ENCODE measurements at regions not wholly inside any gene's neighbourhood (a gene's known extent, or its start where the extent isn't known, plus 50 kb on each side); places are given as distances from the start of the nearest gene placed in this dataset.
A peak's percentile ranks its signal among the peaks of the same experiment; 100 is the strongest.

DNA sequence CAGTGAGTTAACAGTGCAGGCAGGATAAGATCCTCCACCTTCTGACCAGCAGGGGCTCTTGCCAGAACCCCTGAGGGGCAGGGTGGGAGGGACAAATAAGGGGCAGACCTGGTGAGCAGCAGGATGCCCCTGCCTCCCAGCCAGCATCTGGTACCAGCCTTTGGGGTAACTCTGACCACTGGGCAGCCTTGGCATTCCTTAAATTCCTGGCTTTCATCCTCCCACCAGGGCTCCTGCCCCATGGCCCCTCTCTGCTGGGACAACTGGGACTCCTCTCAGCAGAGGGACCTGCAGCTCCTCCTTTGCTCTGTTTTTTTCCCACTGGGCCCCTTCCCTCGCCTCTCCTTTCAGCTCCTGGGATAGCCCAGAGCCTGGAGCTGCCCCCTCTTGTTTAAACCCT is 98.0 kb upstream of the CD82 start:
- H3K4me3 ChIP-seq (ENCODE audit: insufficient read length, low read depth): no peak overlapping the region
- peak overlapping the region; percentile 2 for H3K9ac ChIP-seq (ENCODE audit: insufficient read length, low read depth)
- H3K9me3 ChIP-seq (ENCODE audit: insufficient read depth, low read length): peaks cover 22% of the 10 kb centered on the region
- H3K4me1 ChIP-seq (ENCODE audit: insufficient read depth, insufficient read length): peaks cover 9% of the 10 kb centered on the region
- H3K27me3 ChIP-seq (ENCODE audit: insufficient read depth, insufficient read length): no peaks in the 10 kb centered on the region
- no peaks in the 10 kb centered on the region for H3K36me3 ChIP-seq (ENCODE audit: insufficient read depth, insufficient read length, low read length)
- DNase-seq (ENCODE audit: low read depth, low spot score): no peak
- TF ChIP-seq ZNF274 (IDR thresholded peaks at IDR 0.05; ENCODE audit: low read depth, low read length): no peak

DNA sequence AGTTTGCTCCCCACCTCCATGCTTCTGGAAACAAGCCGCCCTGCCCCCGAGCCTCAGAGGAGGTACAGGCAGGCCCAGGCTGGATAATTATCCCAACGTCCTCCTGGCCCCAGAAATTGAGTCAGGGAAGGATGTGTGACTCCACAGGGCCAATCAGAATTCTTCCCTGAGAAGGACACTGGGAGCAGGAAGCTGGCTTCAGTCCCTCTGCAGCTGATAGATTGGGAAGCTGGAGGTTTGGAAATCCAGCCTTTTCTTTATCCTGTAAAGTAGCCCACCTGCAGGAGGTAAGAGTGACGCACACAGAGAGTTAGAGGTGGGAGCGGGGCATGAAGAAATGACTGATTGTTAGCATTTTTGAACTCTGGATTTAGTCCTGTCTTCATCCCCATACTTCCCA is 97.5 kb upstream of the CD82 start:
- H3K9me3 ChIP-seq (ENCODE audit: insufficient read depth, low read length): peaks cover 22% of the 10 kb centered on the region
- no peaks in the 10 kb centered on the region for H3K27me3 ChIP-seq (ENCODE audit: insufficient read depth, insufficient read length)
- no peaks in the 10 kb centered on the region for H3K36me3 ChIP-seq (ENCODE audit: insufficient read depth, insufficient read length, low read length)
- H3K4me3 ChIP-seq (ENCODE audit: insufficient read length, low read depth): no peak overlapping the region
- peak overlapping the region; percentile 2 for H3K9ac ChIP-seq (ENCODE audit: insufficient read length, low read depth)
- peaks cover 9% of the 10 kb centered on the region for H3K4me1 ChIP-seq (ENCODE audit: insufficient read depth, insufficient read length)
- TF ChIP-seq YY1 (IDR thresholded peaks at IDR 0.05; ENCODE audit: insufficient read depth, insufficient read length) (no peak), SUZ12 (IDR thresholded peaks at IDR 0.05; ENCODE audit: extremely low read depth, insufficient read depth, insufficient read length) (no peak), ZNF274 (IDR thresholded peaks at IDR 0.05; ENCODE audit: low read depth, low read length) (no peak)
- DNase-seq (ENCODE audit: low read depth, low spot score): no peak

DNA sequence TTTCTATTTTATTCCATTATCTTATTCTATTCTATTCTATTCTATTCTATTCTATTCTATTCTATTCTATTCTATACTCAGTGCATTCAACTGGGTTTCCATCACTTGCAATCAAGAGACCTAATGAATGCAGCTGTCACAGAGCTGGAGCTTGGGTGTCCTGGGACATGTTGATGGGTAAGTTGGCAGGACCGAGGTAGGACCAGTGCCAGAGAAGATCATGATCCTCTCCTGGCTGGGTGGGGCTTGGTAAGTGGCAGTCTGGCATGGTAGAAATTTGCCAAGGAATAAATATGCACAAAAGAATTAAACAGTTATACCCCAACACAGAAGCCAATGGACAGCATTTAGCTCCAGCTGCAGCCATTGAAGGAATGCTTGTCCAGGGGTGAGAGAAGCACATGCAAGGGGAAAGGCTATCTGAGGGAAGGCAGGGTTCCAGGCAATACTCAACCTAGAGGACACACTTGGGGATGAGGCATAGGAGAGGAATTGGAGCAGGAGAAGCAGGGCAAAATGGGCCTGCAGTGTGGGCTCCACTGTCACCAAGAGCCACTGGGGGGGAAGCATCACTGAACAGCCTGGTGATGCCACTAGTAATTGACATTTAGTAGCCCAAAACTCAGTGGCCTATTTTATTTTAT is 97.0 kb upstream of the CD82 start:
- Histone ChIP-seq H3K9ac (ENCODE audit: insufficient read length, low read depth) (no peak overlapping the region), H3K4me3 (ENCODE audit: insufficient read length, low read depth) (no peak overlapping the region), H3K27me3 (ENCODE audit: insufficient read depth, insufficient read length) (no peaks in the 10 kb centered on the region), H3K36me3 (ENCODE audit: insufficient read depth, insufficient read length, low read length) (no peaks in the 10 kb centered on the region), H3K4me1 (ENCODE audit: insufficient read depth, insufficient read length) (peaks cover 9% of the 10 kb centered on the region), H3K9me3 (ENCODE audit: insufficient read depth, low read length) (peaks cover 21% of the 10 kb centered on the region)
- no peak for TF ChIP-seq YY1 (IDR thresholded peaks at IDR 0.05; ENCODE audit: insufficient read depth, insufficient read length)
- TF ChIP-seq SUZ12 (IDR thresholded peaks at IDR 0.05; ENCODE audit: extremely low read depth, insufficient read depth, insufficient read length): no peak
- TF ChIP-seq ZNF274 (IDR thresholded peaks at IDR 0.05; ENCODE audit: low read depth, low read length): no peak
- no peak for DNase-seq (ENCODE audit: low read depth, low spot score)

DNA sequence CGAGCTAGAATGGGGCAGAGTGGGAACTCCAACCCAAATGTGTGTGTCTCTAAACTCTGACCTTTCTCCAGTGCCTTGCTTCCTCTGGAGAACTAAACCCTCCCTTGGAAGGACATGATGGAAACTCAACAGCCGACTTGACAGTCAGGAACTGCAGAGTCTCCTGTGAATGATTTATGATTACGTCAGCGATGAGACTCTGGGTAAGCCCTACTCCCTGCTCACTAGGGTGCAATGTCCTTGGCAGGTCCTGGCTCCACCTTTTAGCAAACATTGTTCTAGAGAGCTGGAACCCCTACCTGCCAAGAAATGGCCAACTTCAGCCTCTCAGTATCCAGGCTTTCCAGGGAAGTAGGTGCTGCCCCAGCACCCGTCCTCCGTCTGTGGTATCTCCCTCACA is 96.1 kb upstream of the CD82 start:
- no peak for DNase-seq (ENCODE audit: low read depth, low spot score)
- Histone ChIP-seq H3K9me3 (ENCODE audit: insufficient read depth, low read length) (peaks cover 12% of the 10 kb centered on the region), H3K4me3 (ENCODE audit: insufficient read length, low read depth) (no peak overlapping the region), H3K27me3 (ENCODE audit: insufficient read depth, insufficient read length) (no peaks in the 10 kb centered on the region), H3K9ac (ENCODE audit: insufficient read length, low read depth) (no peak overlapping the region), H3K4me1 (ENCODE audit: insufficient read depth, insufficient read length) (peaks cover 9% of the 10 kb centered on the region), H3K36me3 (ENCODE audit: insufficient read depth, insufficient read length, low read length) (no peaks in the 10 kb centered on the region)
- TF ChIP-seq YY1 (IDR thresholded peaks at IDR 0.05; ENCODE audit: insufficient read depth, insufficient read length) (no peak), SUZ12 (IDR thresholded peaks at IDR 0.05; ENCODE audit: extremely low read depth, insufficient read depth, insufficient read length) (no peak), ZNF274 (IDR thresholded peaks at IDR 0.05; ENCODE audit: low read depth, low read length) (no peak)

DNA sequence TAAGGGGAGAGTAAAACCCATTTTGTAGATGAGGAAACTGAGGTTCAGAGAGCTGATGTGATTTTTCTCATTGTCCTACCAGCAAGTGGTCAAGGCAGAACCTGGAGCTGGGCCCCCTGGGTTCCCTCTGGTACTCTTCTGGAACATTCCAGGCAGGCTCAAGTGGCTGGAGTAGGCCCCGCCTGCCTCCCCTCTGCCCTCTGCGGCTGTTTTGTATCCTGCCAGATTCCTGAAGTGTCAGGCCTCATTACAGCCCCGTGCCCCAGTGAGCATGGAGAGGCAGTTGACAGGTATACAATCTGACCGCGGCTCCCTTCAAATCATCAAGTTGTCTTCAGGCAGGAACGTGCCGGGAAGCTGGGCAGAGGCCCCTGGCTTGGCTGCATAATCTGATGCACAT is 94.6 kb upstream of the CD82 start:
- H3K27me3 ChIP-seq (ENCODE audit: insufficient read depth, insufficient read length): no peaks in the 10 kb centered on the region
- no peak for DNase-seq (ENCODE audit: low read depth, low spot score)
- no peak overlapping the region for H3K9ac ChIP-seq (ENCODE audit: insufficient read length, low read depth)
- H3K4me3 ChIP-seq (ENCODE audit: insufficient read length, low read depth): no peak overlapping the region
- 0 out of 2 replicates have a peak, but pooled peaks cover under 1% of the 10 kb centered on the region for H3K9me3 ChIP-seq (ENCODE audit: insufficient read depth, low read length)
- H3K36me3 ChIP-seq (ENCODE audit: insufficient read depth, insufficient read length, low read length): no peaks in the 10 kb centered on the region
- peaks cover 9% of the 10 kb centered on the region for H3K4me1 ChIP-seq (ENCODE audit: insufficient read depth, insufficient read length)
- no peak for TF ChIP-seq SUZ12 (IDR thresholded peaks at IDR 0.05; ENCODE audit: extremely low read depth, insufficient read depth, insufficient read length)
- TF ChIP-seq YY1 (IDR thresholded peaks at IDR 0.05; ENCODE audit: insufficient read depth, insufficient read length): no peak
- no peak for TF ChIP-seq ZNF274 (IDR thresholded peaks at IDR 0.05; ENCODE audit: low read depth, low read length)

DNA sequence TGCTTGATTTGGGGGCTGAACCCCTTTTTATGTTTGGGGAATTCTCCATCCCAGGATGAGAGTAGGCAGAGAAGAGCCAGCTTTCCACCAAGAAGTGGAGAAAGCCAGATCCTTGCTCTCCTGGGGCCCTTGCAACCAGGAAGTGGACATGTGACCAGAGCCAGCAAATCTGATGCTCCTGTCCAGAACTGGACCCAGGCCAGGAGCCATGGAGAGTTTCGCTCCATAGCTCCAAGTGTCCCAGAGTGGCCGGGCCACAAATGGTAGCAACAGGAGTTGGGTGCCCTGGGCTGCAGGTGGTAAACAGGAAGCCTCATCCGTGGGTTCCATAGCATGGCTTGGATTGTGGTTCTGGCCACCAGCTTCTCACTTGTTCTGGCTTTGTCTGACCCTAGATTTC is 93.9 kb upstream of the CD82 start:
- H3K9ac ChIP-seq (ENCODE audit: insufficient read length, low read depth): no peak overlapping the region
- H3K27me3 ChIP-seq (ENCODE audit: insufficient read depth, insufficient read length): no peaks in the 10 kb centered on the region
- H3K4me1 ChIP-seq (ENCODE audit: insufficient read depth, insufficient read length): peaks cover 5% of the 10 kb centered on the region
- DNase-seq (ENCODE audit: low read depth, low spot score): no peak
- H3K36me3 ChIP-seq (ENCODE audit: insufficient read depth, insufficient read length, low read length): no peaks in the 10 kb centered on the region
- H3K9me3 ChIP-seq (ENCODE audit: insufficient read depth, low read length): peaks cover 8% of the 10 kb centered on the region; the same call in 1 of the 2 replicates
- no peak overlapping the region for H3K4me3 ChIP-seq (ENCODE audit: insufficient read length, low read depth)
- TF ChIP-seq YY1 (IDR thresholded peaks at IDR 0.05; ENCODE audit: insufficient read depth, insufficient read length): no peak
- no peak for TF ChIP-seq SUZ12 (IDR thresholded peaks at IDR 0.05; ENCODE audit: extremely low read depth, insufficient read depth, insufficient read length)
- TF ChIP-seq ZNF274 (IDR thresholded peaks at IDR 0.05; ENCODE audit: low read depth, low read length): no peak

DNA sequence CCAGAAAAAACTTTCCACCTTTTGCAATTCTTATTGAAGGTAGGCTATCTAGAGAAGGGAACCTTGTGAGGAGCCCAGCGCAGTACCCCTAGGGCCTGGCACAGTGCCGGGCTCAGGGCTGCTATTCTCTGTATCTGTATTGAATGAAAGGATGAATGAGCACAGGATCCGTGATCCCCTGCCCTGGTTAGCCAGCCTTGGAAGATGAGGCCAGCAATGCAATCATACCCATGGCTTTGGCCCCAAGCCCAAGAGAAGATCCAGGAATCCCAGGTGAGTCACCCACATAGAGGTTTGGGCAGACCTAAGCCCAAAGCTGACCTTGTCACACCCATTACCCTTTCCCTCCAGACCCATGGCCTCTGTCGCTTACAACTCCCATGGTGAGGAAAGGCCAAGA is 92.5 kb upstream of the CD82 start:
- no peak for TF ChIP-seq YY1 (IDR thresholded peaks at IDR 0.05; ENCODE audit: insufficient read depth, insufficient read length)
- no peak for TF ChIP-seq SUZ12 (IDR thresholded peaks at IDR 0.05; ENCODE audit: extremely low read depth, insufficient read depth, insufficient read length)
- TF ChIP-seq ZNF274 (IDR thresholded peaks at IDR 0.05; ENCODE audit: low read depth, low read length): no peak
- Histone ChIP-seq H3K9ac (ENCODE audit: insufficient read length, low read depth) (no peak overlapping the region), H3K4me3 (ENCODE audit: insufficient read length, low read depth) (no peak overlapping the region), H3K27me3 (ENCODE audit: insufficient read depth, insufficient read length) (no peaks in the 10 kb centered on the region), H3K36me3 (ENCODE audit: insufficient read depth, insufficient read length, low read length) (no peaks in the 10 kb centered on the region), H3K4me1 (ENCODE audit: insufficient read depth, insufficient read length) (no peaks in the 10 kb centered on the region), H3K9me3 (ENCODE audit: insufficient read depth, low read length) (peaks cover 9% of the 10 kb centered on the region; the same call in 1 of the 2 replicates)
- DNase-seq (ENCODE audit: low read depth, low spot score): no peak

Measured in NT2/D1 (cell line).